HUES48 (cell line): ENCODE measurements at regions not wholly inside any gene's neighbourhood (a gene's known extent, or its start where the extent isn't known, plus 50 kb on each side); places are given as distances from the start of the nearest gene placed in this dataset.
"Not testable (repeated sequence)": the region's sequence is repeated elsewhere in the genome, so short reads cannot be mapped to it uniquely, and the experiment has no call there.

Experiments used
- H3K27ac ChIP-seq: one replicate; pipeline ENCODE4 v1.7.0; 2013; ENCODE audit warnings: low read depth, low read length, inconsistent platforms
- H3K27me3 ChIP-seq: 2 replicates; pipeline ENCODE4 v1.6.1; 2013; ENCODE audit warnings: mild to moderate bottlenecking, low read length; ENCODE audit not compliant: control insufficient read depth, insufficient read depth
- H3K36me3 ChIP-seq: 2 replicates; pipeline ENCODE4 v1.6.1; 2013; ENCODE audit warnings: low read length; ENCODE audit not compliant: control insufficient read depth, insufficient read depth
- H3K4me1 ChIP-seq: 2 replicates; pipeline ENCODE4 v1.6.1; 2013; ENCODE audit warnings: mild to moderate bottlenecking, low read length; ENCODE audit not compliant: control insufficient read depth, insufficient read depth
- H3K4me3 ChIP-seq: 2 replicates; pipeline ENCODE4 v1.5.1; 2013; ENCODE audit warnings: mild to moderate bottlenecking, low read depth, low read length
- H3K9ac ChIP-seq: 2 replicates; pipeline ENCODE4 v1.6.1; 2013; ENCODE audit warnings: mild to moderate bottlenecking, low read depth, low read length, moderate library complexity
- H3K9me3 ChIP-seq: 2 replicates; pipeline ENCODE4 v1.6.1; 2013; ENCODE audit warnings: low read length; ENCODE audit not compliant: control insufficient read depth, insufficient read depth

DNA sequence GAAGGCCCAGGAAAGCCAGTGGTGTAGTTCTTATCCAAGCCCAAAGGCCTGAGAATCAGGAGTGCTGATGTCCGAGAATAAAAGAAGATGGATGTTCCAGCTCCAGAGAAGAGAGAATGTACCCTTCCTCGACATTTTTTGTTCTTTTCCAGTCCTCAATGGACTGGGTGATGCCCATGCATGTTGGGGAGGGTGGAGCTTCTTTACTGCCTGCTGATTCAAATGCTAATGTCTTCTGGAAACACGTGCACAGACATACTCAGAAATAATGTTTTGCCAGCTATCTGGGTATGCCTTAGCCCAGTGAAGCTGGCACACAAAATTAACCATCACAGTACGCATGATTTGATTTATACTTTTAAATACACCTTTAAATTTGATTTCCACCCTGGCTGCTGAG, 61.5 kb upstream of the FOXE1 start:
- H3K9me3 ChIP-seq: no peaks in the 10 kb centered on the region; the same call in 1 of the 2 replicates
- no peak overlapping the region for H3K9ac ChIP-seq
- 0 out of 2 replicates have a peak, but pooled peaks cover under 1% of the 10 kb centered on the region for H3K4me1 ChIP-seq
- H3K36me3 ChIP-seq: no peaks in the 10 kb centered on the region
- H3K27me3 ChIP-seq: 0 out of 2 replicates have a peak, but pooled peaks cover 2% of the 10 kb centered on the region
- H3K4me3 ChIP-seq: no peak overlapping the region
- no peak overlapping the region for H3K27ac ChIP-seq

DNA sequence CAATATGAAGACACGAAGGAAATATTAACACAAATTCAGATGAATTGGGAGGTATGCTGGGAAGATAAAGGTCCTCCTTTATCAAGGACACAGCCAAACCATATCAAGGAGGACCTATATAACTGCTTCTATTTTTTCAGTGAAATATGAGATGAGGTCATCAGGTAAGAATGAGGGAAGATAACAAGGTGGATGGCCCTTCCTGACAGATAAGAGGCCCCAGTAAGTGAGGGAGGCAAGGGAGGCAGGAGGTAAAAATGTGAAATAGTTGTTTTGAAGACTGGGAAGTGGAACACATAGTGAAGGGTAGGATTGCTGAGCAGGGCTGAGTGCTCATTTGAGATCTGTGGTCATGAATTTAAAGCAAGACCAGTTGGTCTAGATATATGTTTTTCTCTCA, 60.0 kb upstream of the FOXE1 start:
- no peak overlapping the region for H3K27ac ChIP-seq
- no peak overlapping the region for H3K9ac ChIP-seq
- no peaks in the 10 kb centered on the region for H3K4me1 ChIP-seq
- 0 out of 2 replicates have a peak, but pooled peaks cover 2% of the 10 kb centered on the region for H3K27me3 ChIP-seq
- no peak overlapping the region for H3K4me3 ChIP-seq
- H3K9me3 ChIP-seq: no peaks in the 10 kb centered on the region; the same call in 1 of the 2 replicates
- no peaks in the 10 kb centered on the region for H3K36me3 ChIP-seq

DNA sequence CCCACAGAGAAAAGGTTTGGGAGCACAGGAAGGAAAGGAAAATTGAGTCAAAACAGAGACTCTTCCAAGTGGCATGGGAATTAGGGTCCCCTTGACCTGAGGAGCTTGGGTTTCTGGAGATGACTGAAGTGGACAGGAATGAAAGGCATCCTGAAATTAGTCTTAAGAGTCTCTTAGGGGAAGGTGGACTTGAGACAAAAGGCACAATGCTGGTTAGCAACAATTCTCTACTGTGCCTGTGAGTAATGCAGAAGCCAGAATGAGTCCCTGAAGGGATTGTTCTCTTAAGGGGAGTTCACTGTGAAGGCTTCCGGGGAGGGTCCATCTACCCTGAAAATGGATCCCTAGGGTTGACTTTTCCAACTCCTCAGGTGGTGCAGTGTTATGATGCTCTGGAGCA, 58.4 kb upstream of the FOXE1 start:
- H3K27me3 ChIP-seq: 0 out of 2 replicates have a peak, but pooled peaks cover 2% of the 10 kb centered on the region
- H3K9me3 ChIP-seq: no peaks in the 10 kb centered on the region; the same call in 1 of the 2 replicates
- no peak overlapping the region for H3K4me3 ChIP-seq
- no peaks in the 10 kb centered on the region for H3K36me3 ChIP-seq
- no peaks in the 10 kb centered on the region for H3K4me1 ChIP-seq
- H3K9ac ChIP-seq: no peak overlapping the region
- no peak overlapping the region for H3K27ac ChIP-seq

DNA sequence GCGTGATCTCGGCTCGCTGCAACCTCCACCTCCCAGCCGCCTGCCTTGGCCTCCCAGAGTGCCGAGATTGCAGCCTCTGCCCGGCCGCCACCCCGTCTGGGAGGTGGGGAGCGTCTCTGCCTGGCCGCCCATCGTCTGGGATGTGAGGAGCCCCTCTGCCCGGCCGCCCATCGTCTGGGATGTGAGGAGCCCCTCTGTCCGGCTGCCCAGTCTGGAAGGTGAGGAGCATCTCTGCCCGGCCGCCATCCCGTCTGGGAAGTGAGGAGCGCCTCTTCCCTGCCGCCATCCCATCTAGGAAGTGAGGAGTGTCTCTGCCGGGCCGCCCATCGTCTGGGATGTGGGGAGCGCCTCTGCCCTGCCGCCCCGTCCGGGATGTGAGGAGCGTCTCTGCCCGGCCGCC, 56.9 kb upstream of the FOXE1 start:
- not testable (repeated sequence) for H3K4me1 ChIP-seq, H3K27me3 ChIP-seq, H3K9me3 ChIP-seq, H3K4me3 ChIP-seq, H3K9ac ChIP-seq, H3K27ac ChIP-seq, H3K36me3 ChIP-seq

DNA sequence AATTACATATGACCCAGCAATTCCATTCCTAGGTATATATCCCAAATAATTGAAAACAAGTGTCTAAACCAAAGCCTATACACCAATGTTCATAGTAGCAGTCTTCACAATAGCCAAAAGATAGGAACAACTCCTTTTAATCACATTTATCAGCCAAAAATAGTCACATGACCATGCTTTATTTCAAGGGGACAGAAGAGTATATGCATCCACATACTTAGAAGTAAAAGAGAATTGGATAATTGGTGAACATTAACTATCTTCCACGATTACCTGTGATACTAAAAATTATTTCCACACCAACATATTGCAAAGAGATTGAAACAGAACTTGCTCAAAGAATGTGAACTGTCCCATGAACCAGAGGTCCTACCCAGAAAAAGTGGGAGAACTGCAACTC, 51.8 kb upstream of the FOXE1 start:
- Histone ChIP-seq H3K4me1 (0 out of 2 replicates have a peak, but pooled peaks cover 4% of the 10 kb centered on the region), H3K27ac (no peak overlapping the region), H3K9me3 (no peaks in the 10 kb centered on the region), H3K4me3 (no peak overlapping the region), H3K27me3 (peaks cover 15% of the 10 kb centered on the region), H3K9ac (no peak overlapping the region), H3K36me3 (no peaks in the 10 kb centered on the region)

DNA sequence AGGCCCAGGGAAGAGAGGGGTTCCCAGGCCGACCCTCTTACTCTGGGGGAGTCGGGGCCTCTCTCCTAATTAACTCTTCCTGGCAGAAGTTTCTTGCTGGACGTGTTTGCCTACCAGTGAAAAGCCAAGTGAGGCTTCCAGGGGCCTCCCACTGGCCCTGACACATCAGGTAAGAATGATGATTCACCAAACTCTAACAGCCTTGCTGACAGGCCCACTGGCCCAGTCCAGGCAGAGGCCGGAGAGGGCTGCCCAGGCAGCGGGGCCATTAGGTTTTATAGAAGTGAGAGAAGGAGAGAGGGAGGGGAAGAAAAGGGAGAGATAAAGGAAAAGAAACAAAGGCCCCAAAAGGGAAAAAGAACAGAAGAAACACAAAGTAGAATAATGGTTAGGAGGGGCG, 50.8 kb upstream of the FOXE1 start:
- H3K4me1 ChIP-seq: 0 out of 2 replicates have a peak, but pooled peaks cover 4% of the 10 kb centered on the region
- H3K9ac ChIP-seq: no peak overlapping the region
- peak overlapping the region; percentile 12 for H3K27ac ChIP-seq

DNA sequence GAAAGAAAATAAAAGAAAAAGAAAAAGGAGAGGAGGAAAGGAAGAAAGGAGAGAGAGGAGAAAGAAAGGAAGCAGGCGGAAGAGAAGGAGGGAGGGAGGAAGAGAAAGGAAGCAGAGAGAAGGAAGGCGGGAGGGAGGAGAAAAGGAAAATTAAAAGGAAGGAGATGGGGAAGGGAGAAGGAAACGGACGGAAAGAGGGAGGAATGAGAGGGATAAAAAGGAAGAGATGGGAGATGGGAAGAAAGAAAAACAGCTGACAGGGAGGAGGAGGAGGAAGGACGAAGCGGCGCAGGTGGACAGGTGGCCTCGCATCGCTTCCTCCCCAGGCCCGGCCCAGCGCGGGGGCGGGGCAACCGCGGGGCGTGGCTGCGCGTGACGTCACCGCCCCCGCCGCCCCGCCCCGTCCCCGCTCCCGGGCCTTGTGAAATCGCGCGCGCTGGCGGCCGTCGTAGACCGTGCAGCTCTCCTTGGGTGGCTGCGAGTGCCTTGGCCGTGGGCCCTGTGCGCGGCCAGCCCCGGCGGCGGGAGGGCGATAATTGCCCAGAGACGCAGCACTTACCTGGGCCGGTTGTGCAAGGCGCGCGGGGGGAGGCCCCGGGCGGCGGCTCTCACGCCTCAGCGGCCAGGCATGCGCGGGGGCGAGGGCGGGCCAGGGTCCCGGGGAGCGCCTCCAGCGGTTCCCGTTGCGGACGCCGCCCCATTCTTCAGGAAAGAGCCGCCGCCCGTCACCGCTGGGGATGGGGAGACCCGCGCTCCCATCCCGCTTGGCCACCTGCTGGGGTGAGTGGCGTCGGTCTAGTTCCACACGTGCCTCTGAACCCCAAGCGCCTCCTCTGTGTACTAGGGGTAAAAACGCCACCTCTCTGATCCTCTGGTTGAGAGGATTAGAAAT, 49.6 kb upstream of the FOXE1 start:
- Histone ChIP-seq H3K4me1 (peaks cover 11% of the 10 kb centered on the region), H3K27me3 (peaks cover 25% of the 10 kb centered on the region), H3K4me3 (peak overlapping the region; percentile 75), H3K9ac (peak overlapping the region; percentile 49; the same call in 1 of the 2 replicates), H3K36me3 (no peaks in the 10 kb centered on the region), H3K9me3 (no peaks in the 10 kb centered on the region), H3K27ac (peak overlapping the region; percentile 84)

More for the DNA sequence above, 50.8 kb upstream of the FOXE1 start:
- Histone ChIP-seq H3K36me3 (no peaks in the 10 kb centered on the region), H3K27me3 (peaks cover 20% of the 10 kb centered on the region), H3K9me3 (no peaks in the 10 kb centered on the region), H3K4me3 (no peak overlapping the region)
